Fibroblast of the aortic adventitia (primary cell): ENCODE measurements at regions not wholly inside any gene's neighbourhood (a gene's known extent, or its start where the extent isn't known, plus 50 kb on each side); places are given as distances from the start of the nearest gene placed in this dataset.

Source experiments
- DNase-seq: peaks from one replicate; pipeline ENCODE4 v3.0.0-alpha.2; 2010; ENCODE audit warnings: low read depth
- H3K4me3 ChIP-seq: 2 replicates; pipeline ENCODE4 v1.5.1; 2011; ENCODE audit warnings: low read depth, mild to moderate bottlenecking, control low read depth, low read length, moderate library complexity
- CTCF ChIP-seq: IDR thresholded peaks from 2 replicates; pipeline ENCODE4 v1.5.1; 2011; ENCODE audit warnings: mild to moderate bottlenecking, low read length, control low read depth, inconsistent platforms; ENCODE audit not compliant: insufficient read depth

- TF ChIP-seq CTCF: no peak
- peak overlapping the region; percentile 37 for H3K4me3 ChIP-seq
- DNase-seq: peak; percentile 93
These were observed 183.5 kb upstream of the INHBA start for GRCh38 chr7:41886262-41886900.

- peak; percentile 75 for DNase-seq
- TF ChIP-seq CTCF: no peak
- H3K4me3 ChIP-seq: no peak overlapping the region
These were observed 182.9 kb upstream of the INHBA start for GRCh38 chr7:41885748-41886147.

- no peak overlapping the region for H3K4me3 ChIP-seq
- no peak for TF ChIP-seq CTCF
- DNase-seq: peak; percentile 53
These were observed 182.2 kb upstream of the INHBA start for GRCh38 chr7:41885078-41885477.

GRCh38 chr7:41882745-41883420 lies 180.0 kb upstream of the INHBA start:
- DNase-seq: no peak
- TF ChIP-seq CTCF: no peak

GRCh38 chr7:41882256-41882655 lies 179.4 kb upstream of the INHBA start:
- TF ChIP-seq CTCF: no peak
- H3K4me3 ChIP-seq: no peak overlapping the region
- DNase-seq: no peak

More at GRCh38 chr7:41882745-41883420, 180.0 kb upstream of the INHBA start:
- H3K4me3 ChIP-seq: no peak overlapping the region

GRCh38 chr7:41881331-41882130 lies 178.6 kb upstream of the INHBA start:
- no peak overlapping the region for H3K4me3 ChIP-seq
- no peak for DNase-seq
- TF ChIP-seq CTCF: no peak
